Stimulated activated naive B cell treated with anti-CD40 and anti-IgM and Interleukin-4, amounts not matched to agents 10 μg/mL and 1 μg/mL and 100 μg/mL, for 72 hours (primary cell): ENCODE measurements at regions not wholly inside any gene's neighbourhood (a gene's known extent, or its start where the extent isn't known, plus 50 kb on each side); places are given as distances from the start of the nearest gene placed in this dataset.

Source experiments
- ATAC-seq, 2 donors: fragments of 150-1000 bp; cut with Tn5 transposase; replicated peaks; 2 replicates each; pipeline ENCODE4 v1.10.0; 2021; ENCODE audit warnings: moderate library complexity in 1 of 2
- DNase-seq: peaks from one replicate; pipeline ENCODE4 v3.0.0; 2021
- H3K27ac Mint-ChIP-seq: one replicate; pipeline ENCODE4 v1.8.0; 2022; ENCODE audit warnings: mild to moderate bottlenecking, mixed read lengths
- H3K27me3 Mint-ChIP-seq, 2 donors: one replicate each; pipeline ENCODE4 v1.8.0; 2022; ENCODE audit warnings: mixed read lengths in 2 of 2
- H3K36me3 Mint-ChIP-seq, 2 donors: one replicate each; pipeline ENCODE4 v1.8.0; 2022; ENCODE audit warnings: mixed read lengths in 2 of 2, mild to moderate bottlenecking in 1 of 2
- H3K4me1 Mint-ChIP-seq, 2 donors: one replicate each; pipeline ENCODE4 v1.8.0; 2022; ENCODE audit warnings: mixed read lengths in 2 of 2, mild to moderate bottlenecking in 1 of 2
- H3K4me3 Mint-ChIP-seq, 2 donors: one replicate each; pipeline ENCODE4 v1.8.0; 2022; ENCODE audit warnings: mild to moderate bottlenecking in 2 of 2, mixed read lengths in 2 of 2, moderate library complexity in 1 of 2
- H3K9me3 Mint-ChIP-seq, 2 donors: one replicate each; pipeline ENCODE4 v1.8.0; 2022; ENCODE audit warnings: mixed read lengths in 2 of 2, mild to moderate bottlenecking in 1 of 2

DNA sequence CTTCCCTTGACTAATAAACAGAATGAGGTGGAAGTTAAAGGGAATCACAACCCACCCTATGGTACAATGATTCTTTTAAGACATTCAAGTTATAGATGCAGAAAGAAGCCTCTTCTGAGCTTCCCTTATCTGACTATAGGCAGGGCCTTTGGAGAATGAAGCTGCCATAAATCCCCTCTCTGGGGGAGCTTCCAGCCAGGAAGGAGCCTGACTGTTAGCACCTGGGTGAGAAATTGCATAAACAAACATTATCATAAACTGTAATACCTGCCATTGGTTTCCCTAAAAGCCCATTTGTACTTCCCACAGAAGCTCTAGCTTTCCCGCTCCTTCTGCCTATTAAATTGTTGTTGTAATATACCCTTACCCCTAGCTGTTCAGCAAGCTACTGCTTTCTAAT is 81.3 kb upstream of the RESF1 start:
- Mint-ChIP-seq H3K4me1 (peaks cover 53 to 71% of the 10 kb centered on the region in 2 donors), H3K36me3 (peaks cover 12 to 46% of the 10 kb centered on the region in 2 donors), H3K9me3 (peaks cover 4 to 9% of the 10 kb centered on the region in 2 donors), H3K27ac (peak overlapping the region; percentile 96), H3K27me3 (no peaks in the 10 kb centered on the region), H3K4me3 (no peak overlapping the region)
- DNase-seq (no peak), ATAC-seq (no peak)

GRCh38 chr12:31876568-31877424 is 82.4 kb upstream of the RESF1 start:
- peak overlapping the region; percentile 61 to 65 for H3K4me3 Mint-ChIP-seq
- peaks cover 19 to 47% of the 10 kb centered on the region in 2 donors for H3K36me3 Mint-ChIP-seq
- ATAC-seq (peak; percentile 35 to 55), DNase-seq (no peak)
- no peaks in the 10 kb centered on the region for H3K27me3 Mint-ChIP-seq
- H3K4me1 Mint-ChIP-seq, result peaks cover 59 to 79% of the 10 kb centered on the region in 2 donors
- peaks cover 4 to 14% of the 10 kb centered on the region in 2 donors for H3K9me3 Mint-ChIP-seq
- H3K27ac Mint-ChIP-seq, result peak overlapping the region; percentile 96

DNA sequence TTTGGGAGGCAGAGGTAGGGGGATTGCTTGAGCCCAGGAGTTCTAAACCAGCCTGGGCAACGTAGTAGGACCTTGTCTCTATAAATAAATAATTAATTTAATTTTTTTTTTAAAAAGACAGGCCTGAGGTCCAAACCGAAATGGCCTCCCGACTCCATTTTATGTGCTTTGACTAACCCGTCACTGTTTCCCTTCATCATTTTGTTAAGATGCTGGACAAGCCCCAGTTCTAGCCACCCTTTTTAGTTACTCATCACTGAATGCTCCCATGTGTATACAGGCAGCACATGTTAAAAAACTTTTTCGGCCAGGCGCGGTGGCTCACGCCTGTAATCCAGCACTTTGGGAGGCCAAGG is 83.6 kb upstream of the RESF1 start:
- Mint-ChIP-seq H3K27ac (peak overlapping the region; percentile 100), H3K27me3 (no peaks in the 10 kb centered on the region), H3K36me3 (peaks cover 19 to 52% of the 10 kb centered on the region in 2 donors), H3K4me3 (peak overlapping the region; percentile 79 to 88), H3K4me1 (peaks cover 61 to 85% of the 10 kb centered on the region in 2 donors), H3K9me3 (peaks cover 7 to 14% of the 10 kb centered on the region in 2 donors)
- no peak for DNase-seq
- ATAC-seq, result no peak

GRCh38 chr12:31874961-31875608 is 84.1 kb upstream of the RESF1 start:
- peaks cover 7 to 14% of the 10 kb centered on the region in 2 donors for H3K9me3 Mint-ChIP-seq
- peaks cover 57 to 81% of the 10 kb centered on the region in 2 donors for H3K4me1 Mint-ChIP-seq
- DNase-seq, result peak; percentile 84
- peak overlapping the region; percentile 79 to 88 for H3K4me3 Mint-ChIP-seq
- peak; percentile 93 to 94 for ATAC-seq
- H3K27ac Mint-ChIP-seq, result peak overlapping the region; percentile 100
- no peaks in the 10 kb centered on the region for H3K27me3 Mint-ChIP-seq
- peaks cover 19 to 48% of the 10 kb centered on the region in 2 donors for H3K36me3 Mint-ChIP-seq

DNA sequence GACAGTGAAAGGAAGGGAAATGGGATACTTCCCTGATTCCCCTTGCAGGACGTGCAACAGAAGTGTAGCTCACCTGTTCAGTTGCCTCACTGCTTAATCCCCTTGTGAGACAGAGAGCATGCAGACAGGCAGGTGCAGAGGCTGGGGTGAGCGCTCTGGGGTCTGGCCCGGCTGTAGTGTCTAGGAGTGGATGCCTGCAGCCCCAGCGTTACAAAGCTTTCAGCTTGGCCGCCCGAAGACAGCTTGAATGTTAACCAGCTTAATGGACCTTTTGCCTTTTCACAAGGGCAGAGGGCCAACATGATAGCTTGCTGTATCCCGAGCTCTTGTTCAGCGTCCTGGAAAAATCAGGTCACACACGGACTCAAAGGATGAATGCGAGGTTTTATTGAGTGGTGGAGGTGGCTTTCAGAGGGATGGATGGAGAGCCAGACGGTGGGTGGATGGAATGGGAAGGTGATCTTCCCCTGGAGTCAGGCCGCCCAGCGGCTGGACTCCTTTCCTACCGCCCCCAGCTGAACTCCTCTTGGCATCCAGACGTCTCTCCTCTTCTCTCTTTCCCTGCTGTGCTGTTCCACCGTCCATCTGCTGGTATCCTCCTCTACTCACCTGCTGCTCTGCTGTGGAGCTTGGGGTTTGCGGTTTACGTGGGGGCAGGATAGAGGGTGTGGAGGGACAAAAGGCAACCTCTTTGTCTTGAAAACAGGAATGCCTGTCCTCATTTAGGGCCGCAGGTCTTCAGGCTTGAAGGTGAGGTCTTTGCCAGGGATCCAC is 86.2 kb upstream of the RESF1 start:
- no peaks in the 10 kb centered on the region for H3K27me3 Mint-ChIP-seq
- DNase-seq (no peak), ATAC-seq (no peak)
- peaks cover 16 to 36% of the 10 kb centered on the region in 2 donors for H3K36me3 Mint-ChIP-seq
- peaks cover 50 to 75% of the 10 kb centered on the region in 2 donors for H3K4me1 Mint-ChIP-seq
- H3K27ac Mint-ChIP-seq, result peak overlapping the region; percentile 100
- no peak overlapping the region for H3K4me3 Mint-ChIP-seq
- H3K9me3 Mint-ChIP-seq, result peaks cover 5 to 9% of the 10 kb centered on the region in 2 donors

- H3K9me3 Mint-ChIP-seq, result peaks cover 5 to 9% of the 10 kb centered on the region in 2 donors
- H3K36me3 Mint-ChIP-seq, result peaks cover 16 to 28% of the 10 kb centered on the region in 2 donors
- ATAC-seq (no peak), DNase-seq (no peak)
- H3K27ac Mint-ChIP-seq, result peak overlapping the region; percentile 54
- peaks cover 38 to 52% of the 10 kb centered on the region in 2 donors for H3K4me1 Mint-ChIP-seq
- no peaks in the 10 kb centered on the region for H3K27me3 Mint-ChIP-seq
- H3K4me3 Mint-ChIP-seq, result no peak overlapping the region
Observed at GRCh38 chr12:31869972-31870371, 89.2 kb upstream of the RESF1 start.

GRCh38 chr12:31868965-31869364 is 90.2 kb upstream of the RESF1 start:
- Mint-ChIP-seq H3K4me1 (peaks cover 28 to 42% of the 10 kb centered on the region in 2 donors), H3K9me3 (peaks cover 5 to 9% of the 10 kb centered on the region in 2 donors), H3K4me3 (no peak overlapping the region), H3K36me3 (peaks cover 16 to 24% of the 10 kb centered on the region in 2 donors), H3K27me3 (no peaks in the 10 kb centered on the region), H3K27ac (no peak overlapping the region)
- no peak for DNase-seq
- ATAC-seq, result peak in 1 of 2 donors; percentile 32

GRCh38 chr12:31867292-31867691 is 91.9 kb upstream of the RESF1 start:
- no peak overlapping the region for H3K4me3 Mint-ChIP-seq
- H3K9me3 Mint-ChIP-seq, result peaks cover under 1 to 3% of the 10 kb centered on the region in 2 donors
- H3K27ac Mint-ChIP-seq, result peak overlapping the region; percentile 90
- peaks cover 17 to 27% of the 10 kb centered on the region in 2 donors for H3K4me1 Mint-ChIP-seq
- DNase-seq, result no peak
- ATAC-seq, result peak; percentile 41 to 64
- H3K36me3 Mint-ChIP-seq, result peaks cover 6 to 12% of the 10 kb centered on the region in 2 donors
- no peaks in the 10 kb centered on the region for H3K27me3 Mint-ChIP-seq

GRCh38 chr12:31866523-31866922 is 92.7 kb upstream of the RESF1 start:
- peak overlapping the region; percentile 90 for H3K27ac Mint-ChIP-seq
- peaks cover 0 to 5% of the 10 kb centered on the region in 2 donors for H3K9me3 Mint-ChIP-seq
- ATAC-seq, result no peak

GRCh38 chr12:31865023-31865422 is 94.2 kb upstream of the RESF1 start:
- DNase-seq (no peak), ATAC-seq (no peak)
- no peaks in the 10 kb centered on the region for H3K27me3 Mint-ChIP-seq
- H3K4me3 Mint-ChIP-seq, result no peak overlapping the region
- peaks cover 4 to 5% of the 10 kb centered on the region in 2 donors for H3K9me3 Mint-ChIP-seq
- H3K4me1 Mint-ChIP-seq, result peaks cover 18 to 30% of the 10 kb centered on the region in 2 donors
- H3K36me3 Mint-ChIP-seq, result peaks cover 7 to 15% of the 10 kb centered on the region in 2 donors
- no peak overlapping the region for H3K27ac Mint-ChIP-seq

More at GRCh38 chr12:31866523-31866922, 92.7 kb upstream of the RESF1 start:
- Mint-ChIP-seq H3K36me3 (peaks cover 5 to 13% of the 10 kb centered on the region in 2 donors), H3K27me3 (no peaks in the 10 kb centered on the region), H3K4me3 (no peak overlapping the region), H3K4me1 (peaks cover 17 to 26% of the 10 kb centered on the region in 2 donors)
- no peak for DNase-seq

GRCh38 chr12:31861360-31861759 is 97.9 kb upstream of the RESF1 start:
- Mint-ChIP-seq H3K27ac (peak overlapping the region; percentile 59), H3K36me3 (peaks cover 11 to 15% of the 10 kb centered on the region in 2 donors), H3K4me1 (peaks cover 12 to 22% of the 10 kb centered on the region in 2 donors), H3K4me3 (no peak overlapping the region), H3K27me3 (no peaks in the 10 kb centered on the region), H3K9me3 (peaks cover 6% of the 10 kb centered on the region in 2 donors)
- DNase-seq (no peak), ATAC-seq (no peak)

- no peak for ATAC-seq
- Mint-ChIP-seq H3K9me3 (peaks cover 6% of the 10 kb centered on the region in 2 donors), H3K27me3 (no peaks in the 10 kb centered on the region), H3K4me3 (no peak overlapping the region), H3K4me1 (peaks cover 12 to 22% of the 10 kb centered on the region in 2 donors), H3K36me3 (peaks cover 14 to 15% of the 10 kb centered on the region in 2 donors), H3K27ac (peak overlapping the region; percentile 70)
- DNase-seq, result no peak
Observed at GRCh38 chr12:31860401-31860800, 98.8 kb upstream of the RESF1 start.

DNA sequence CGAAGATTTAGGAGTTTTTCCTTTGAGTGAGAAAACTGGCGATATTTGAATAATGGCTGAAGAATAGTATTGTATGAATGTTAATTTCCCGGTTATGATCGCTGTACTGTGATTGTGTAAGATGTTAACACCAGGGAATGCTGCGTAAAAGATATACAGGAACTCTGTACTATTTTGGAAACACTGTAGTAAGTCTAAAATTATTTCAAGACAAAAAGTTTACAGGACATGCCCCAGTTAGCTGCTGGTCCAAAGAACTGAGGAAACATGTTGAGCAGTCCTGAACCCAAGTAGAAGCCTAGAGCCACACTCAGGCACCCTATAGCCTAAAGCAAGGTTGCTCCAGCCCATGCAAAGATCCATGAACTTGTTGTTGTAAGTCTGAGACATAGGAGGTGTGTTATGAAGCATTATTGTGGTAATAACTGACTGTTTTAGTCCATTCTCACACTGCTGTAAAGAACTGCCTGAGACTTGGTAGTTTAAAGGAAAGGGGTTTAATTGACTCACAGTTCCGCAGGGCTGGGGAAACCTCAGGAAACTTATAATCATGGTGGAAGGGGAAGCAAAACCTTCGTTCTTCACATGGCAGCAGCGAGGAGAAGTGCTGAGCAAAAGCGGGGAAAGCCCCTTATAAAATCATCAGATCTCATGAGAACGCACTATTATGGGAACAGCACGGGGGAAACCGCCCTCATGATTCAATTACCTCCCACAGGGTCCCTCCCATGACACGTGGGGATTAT is 99.8 kb upstream of the RESF1 start:
- H3K27me3 Mint-ChIP-seq, result no peaks in the 10 kb centered on the region
- peaks cover 12 to 22% of the 10 kb centered on the region in 2 donors for H3K4me1 Mint-ChIP-seq
- DNase-seq (peak; percentile 79), ATAC-seq (peak; percentile 93 to 97)
- peaks cover 6% of the 10 kb centered on the region in 2 donors for H3K9me3 Mint-ChIP-seq
- H3K36me3 Mint-ChIP-seq, result peaks cover 14 to 15% of the 10 kb centered on the region in 2 donors
- H3K27ac Mint-ChIP-seq, result peak overlapping the region; percentile 70
- peak overlapping the region in 1 of 2 donors; percentile 22 for H3K4me3 Mint-ChIP-seq
